ENCODE measurements at regions not wholly inside any gene's neighbourhood (a gene's known extent, or its start where the extent isn't known, plus 50 kb on each side); places are given as distances from the start of the nearest gene placed in this dataset.

GRCh38 chr2:40584432-40584831 lies 132.5 kb upstream of the SLC8A1 start:
- intact Hi-C loops (cut with DNase I), result no loop called here
- 95 to 97% methylated on average over 2 of the region's 2 CpGs for WGBS, 2 donors
- Histone ChIP-seq H3K9me3 (no peaks in the 10 kb centered on the region), H3K4me3 (replicated peaks in 1 of 3) (no peak overlapping the region), H3K36me3 (no peaks in the 10 kb centered on the region), H3K27ac (no peak overlapping the region), H3K4me1 (no peaks in the 10 kb centered on the region), H3K27me3 (no peaks in the 10 kb centered on the region)
- no peak for DNase-seq
- TF ChIP-seq POLR2A (IDR thresholded peaks at IDR 0.05), result no peak
- TF ChIP-seq, protein P1, sequence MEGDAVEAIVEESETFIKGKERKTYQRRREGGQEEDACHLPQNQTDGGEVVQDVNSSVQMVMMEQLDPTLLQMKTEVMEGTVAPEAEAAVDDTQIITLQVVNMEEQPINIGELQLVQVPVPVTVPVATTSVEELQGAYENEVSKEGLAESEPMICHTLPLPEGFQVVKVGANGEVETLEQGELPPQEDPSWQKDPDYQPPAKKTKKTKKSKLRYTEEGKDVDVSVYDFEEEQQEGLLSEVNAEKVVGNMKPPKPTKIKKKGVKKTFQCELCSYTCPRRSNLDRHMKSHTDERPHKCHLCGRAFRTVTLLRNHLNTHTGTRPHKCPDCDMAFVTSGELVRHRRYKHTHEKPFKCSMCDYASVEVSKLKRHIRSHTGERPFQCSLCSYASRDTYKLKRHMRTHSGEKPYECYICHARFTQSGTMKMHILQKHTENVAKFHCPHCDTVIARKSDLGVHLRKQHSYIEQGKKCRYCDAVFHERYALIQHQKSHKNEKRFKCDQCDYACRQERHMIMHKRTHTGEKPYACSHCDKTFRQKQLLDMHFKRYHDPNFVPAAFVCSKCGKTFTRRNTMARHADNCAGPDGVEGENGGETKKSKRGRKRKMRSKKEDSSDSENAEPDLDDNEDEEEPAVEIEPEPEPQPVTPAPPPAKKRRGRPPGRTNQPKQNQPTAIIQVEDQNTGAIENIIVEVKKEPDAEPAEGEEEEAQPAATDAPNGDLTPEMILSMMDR (IDR thresholded peaks at IDR 0.05), result no peak

GRCh38 chr2:40591774-40592173 lies 139.9 kb upstream of the SLC8A1 start:
- no peaks in the 10 kb centered on the region for H3K4me1 ChIP-seq
- no peaks in the 10 kb centered on the region for H3K27me3 ChIP-seq
- intact Hi-C loops (cut with DNase I), result no loop called here
- no peaks in the 10 kb centered on the region for H3K36me3 ChIP-seq
- 80 to 81% methylated on average over 3 of the region's 3 CpGs for WGBS, 2 donors
- H3K27ac ChIP-seq, result no peak overlapping the region
- no peak for DNase-seq
- no peak overlapping the region for H3K4me3 ChIP-seq (replicated peaks in 1 of 3)
- TF ChIP-seq POLR2A (IDR thresholded peaks at IDR 0.05), result no peak
- TF ChIP-seq, protein P1 (IDR thresholded peaks at IDR 0.05), result no peak
- H3K9me3 ChIP-seq, result no peaks in the 10 kb centered on the region

DNA sequence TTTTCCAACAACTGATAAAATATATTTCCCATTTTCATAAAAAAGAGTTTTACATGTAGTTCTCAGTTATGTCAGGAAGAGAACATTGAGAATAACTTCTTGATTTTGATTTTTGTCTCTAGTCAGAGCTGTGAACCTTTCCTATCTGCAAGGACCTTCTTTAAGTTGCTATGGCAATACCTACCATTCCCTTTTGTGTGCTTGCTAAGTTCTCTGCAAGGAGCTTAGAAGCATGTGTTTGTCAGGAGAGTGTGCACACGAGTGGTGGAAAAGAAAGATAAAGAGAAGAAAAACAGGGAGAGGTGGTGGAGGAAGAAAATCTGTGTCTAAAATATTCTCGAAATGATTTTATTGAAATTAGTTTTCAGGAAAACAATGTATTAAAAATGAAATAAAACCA lies 140.3 kb upstream of the SLC8A1 start:
- Histone ChIP-seq H3K27ac (no peak overlapping the region), H3K4me1 (no peaks in the 10 kb centered on the region), H3K4me3 (replicated peaks in 1 of 3) (no peak overlapping the region), H3K27me3 (no peaks in the 10 kb centered on the region), H3K36me3 (no peaks in the 10 kb centered on the region), H3K9me3 (no peaks in the 10 kb centered on the region)
- DNase-seq, result no peak
- WGBS, 2 donors, result 71 to 72% methylated on average over 2 of the region's 2 CpGs
- TF ChIP-seq, protein P1 (IDR thresholded peaks at IDR 0.05), result no peak
- no peak for TF ChIP-seq POLR2A (IDR thresholded peaks at IDR 0.05)
- intact Hi-C loops (cut with DNase I), result no loop called here

DNA sequence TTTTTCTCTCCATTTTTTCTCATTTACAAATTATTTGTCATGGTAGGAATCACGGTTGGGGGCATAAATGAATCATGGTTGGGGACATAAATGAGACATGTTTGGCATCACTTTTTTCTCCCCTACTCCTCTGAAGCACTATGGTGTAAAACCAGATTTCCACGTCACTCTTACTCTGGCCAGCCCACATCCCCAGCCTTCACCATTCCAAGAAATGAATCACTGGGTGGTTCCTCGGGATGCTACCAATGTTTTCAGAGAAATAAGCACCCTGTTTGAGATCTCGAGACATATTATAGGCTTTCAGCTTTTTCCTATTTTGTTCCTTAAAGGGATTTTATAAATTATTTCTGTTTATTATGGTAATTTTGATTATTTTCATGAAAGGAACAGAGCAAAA lies 155.0 kb upstream of the SLC8A1 start:
- intact Hi-C loops (cut with DNase I), result no loop called here
- Histone ChIP-seq H3K27me3 (no peaks in the 10 kb centered on the region), H3K36me3 (no peaks in the 10 kb centered on the region), H3K9me3 (no peaks in the 10 kb centered on the region), H3K27ac (no peak overlapping the region), H3K4me1 (no peaks in the 10 kb centered on the region), H3K4me3 (replicated peaks in 1 of 3) (no peak overlapping the region)
- DNase-seq, result no peak
- WGBS, 2 donors, result 91 to 92% methylated on average over 4 of the region's 4 CpGs
- TF ChIP-seq, protein P1 (IDR thresholded peaks at IDR 0.05), result no peak
- TF ChIP-seq POLR2A (IDR thresholded peaks at IDR 0.05), result no peak

- no peaks in the 10 kb centered on the region for H3K27me3 ChIP-seq
- H3K9me3 ChIP-seq, result no peaks in the 10 kb centered on the region
- no peak for DNase-seq
- intact Hi-C loops (cut with DNase I), result no loop called here
- 86% methylated on average over 4 of the region's 4 CpGs for WGBS, 2 donors
- TF ChIP-seq, protein P1 (IDR thresholded peaks at IDR 0.05), result no peak
- no peak for TF ChIP-seq POLR2A (IDR thresholded peaks at IDR 0.05)
- H3K4me3 ChIP-seq (replicated peaks in 1 of 3), result no peak overlapping the region
- no peaks in the 10 kb centered on the region for H3K4me1 ChIP-seq
- H3K27ac ChIP-seq, result no peak overlapping the region
- H3K36me3 ChIP-seq, result no peaks in the 10 kb centered on the region
These were observed 159.3 kb upstream of the SLC8A1 start for GRCh38 chr2:40611196-40611595.

Data from thyroid gland (tissue), 4 donors.